GM12865 (cell line): ENCODE measurements at regions not wholly inside any gene's neighbourhood (a gene's known extent, or its start where the extent isn't known, plus 50 kb on each side); places are given as distances from the start of the nearest gene placed in this dataset.

Experiments used
- DNase-seq: peaks from one replicate; pipeline ENCODE4 v3.0.0; 2010; ENCODE audit warnings: low read depth
- H3K4me3 ChIP-seq: 2 replicates; pipeline ENCODE4 v1.5.1; 2011; ENCODE audit warnings: mild to moderate bottlenecking, low read depth, low read length, control low read depth
- TF ChIP-seq, protein P1 (sequence below): IDR thresholded peaks from 2 replicates; pipeline ENCODE4 v1.5.1; 2011; ENCODE audit warnings: low read length, control low read depth, low read depth, inconsistent platforms; ENCODE audit not compliant: insufficient read depth; ENCODE audit errors: missing control alignments

GRCh38 chr20:57968120-57968519 is 258.3 kb upstream of the PMEPA1 start:
- H3K4me3 ChIP-seq, result no peak overlapping the region
- TF ChIP-seq, protein P1, sequence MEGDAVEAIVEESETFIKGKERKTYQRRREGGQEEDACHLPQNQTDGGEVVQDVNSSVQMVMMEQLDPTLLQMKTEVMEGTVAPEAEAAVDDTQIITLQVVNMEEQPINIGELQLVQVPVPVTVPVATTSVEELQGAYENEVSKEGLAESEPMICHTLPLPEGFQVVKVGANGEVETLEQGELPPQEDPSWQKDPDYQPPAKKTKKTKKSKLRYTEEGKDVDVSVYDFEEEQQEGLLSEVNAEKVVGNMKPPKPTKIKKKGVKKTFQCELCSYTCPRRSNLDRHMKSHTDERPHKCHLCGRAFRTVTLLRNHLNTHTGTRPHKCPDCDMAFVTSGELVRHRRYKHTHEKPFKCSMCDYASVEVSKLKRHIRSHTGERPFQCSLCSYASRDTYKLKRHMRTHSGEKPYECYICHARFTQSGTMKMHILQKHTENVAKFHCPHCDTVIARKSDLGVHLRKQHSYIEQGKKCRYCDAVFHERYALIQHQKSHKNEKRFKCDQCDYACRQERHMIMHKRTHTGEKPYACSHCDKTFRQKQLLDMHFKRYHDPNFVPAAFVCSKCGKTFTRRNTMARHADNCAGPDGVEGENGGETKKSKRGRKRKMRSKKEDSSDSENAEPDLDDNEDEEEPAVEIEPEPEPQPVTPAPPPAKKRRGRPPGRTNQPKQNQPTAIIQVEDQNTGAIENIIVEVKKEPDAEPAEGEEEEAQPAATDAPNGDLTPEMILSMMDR, result no peak
- no peak for DNase-seq

GRCh38 chr20:57967364-57967763 is 257.5 kb upstream of the PMEPA1 start:
- no peak for DNase-seq
- no peak overlapping the region for H3K4me3 ChIP-seq
- TF ChIP-seq, protein P1, result no peak

DNA sequence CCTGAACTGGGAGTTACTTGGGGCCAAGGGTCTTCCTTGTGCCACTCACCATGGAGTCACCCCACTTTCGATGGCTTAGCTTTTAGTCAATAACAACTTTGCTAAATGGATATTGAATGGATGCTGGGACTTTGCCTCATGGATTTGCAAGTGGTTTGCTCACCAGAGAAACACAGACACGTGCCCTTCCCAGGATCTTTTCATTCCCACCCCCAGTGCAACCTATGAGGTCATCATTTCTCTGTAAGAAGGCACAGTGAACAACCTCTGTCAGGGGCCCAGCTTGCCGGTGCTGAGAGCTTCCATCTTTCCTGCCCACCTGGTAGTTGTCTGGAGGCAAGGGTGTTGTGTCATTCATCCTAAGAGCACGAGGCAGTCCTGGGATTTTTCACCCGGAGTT is 256.8 kb upstream of the PMEPA1 start:
- TF ChIP-seq, protein P1, result no peak
- no peak for DNase-seq
- no peak overlapping the region for H3K4me3 ChIP-seq

- H3K4me3 ChIP-seq, result no peak overlapping the region
- TF ChIP-seq, protein P1, result no peak
- no peak for DNase-seq
These were observed 255.6 kb upstream of the PMEPA1 start for GRCh38 chr20:57965441-57965840.

- no peak overlapping the region for H3K4me3 ChIP-seq
- DNase-seq, result no peak
- TF ChIP-seq, protein P1, result no peak
These were observed 254.4 kb upstream of the PMEPA1 start for GRCh38 chr20:57964011-57964862.

GRCh38 chr20:57960803-57961575 is 251.2 kb upstream of the PMEPA1 start:
- DNase-seq, result no peak
- H3K4me3 ChIP-seq, result no peak overlapping the region
- TF ChIP-seq, protein P1, result no peak

GRCh38 chr20:57959589-57959988 is 249.8 kb upstream of the PMEPA1 start:
- TF ChIP-seq, protein P1, result no peak
- no peak for DNase-seq
- no peak overlapping the region for H3K4me3 ChIP-seq
